DMS53 treated with DMSO at 0.1 percent for 48 hours (cell line): ENCODE measurements at regions not wholly inside any gene's neighbourhood (a gene's known extent, or its start where the extent isn't known, plus 50 kb on each side); places are given as distances from the start of the nearest gene placed in this dataset.
"Not testable (repeated sequence)": the region's sequence is repeated elsewhere in the genome, so short reads cannot be mapped to it uniquely, and the experiment has no call there.

Experiments used
- DNase-seq: peaks from one replicate; lab custom pipeline; 2025; ENCODE audit not compliant: unreplicated experiment; lab: John Stamatoyannopoulos, UW

- DNase-seq = no peak
These were observed 333.5 kb upstream of the EPHA6 start for GRCh38 chr3:96480881-96481280.

- DNase-seq = not testable (repeated sequence)
These were observed 331.2 kb upstream of the EPHA6 start for GRCh38 chr3:96483191-96483590.

GRCh38 chr3:96483781-96484180 lies 330.6 kb upstream of the EPHA6 start:
- no peak for DNase-seq

GRCh38 chr3:96488708-96489107 lies 325.7 kb upstream of the EPHA6 start:
- no peak for DNase-seq

- DNase-seq = no peak
These were observed 323.4 kb upstream of the EPHA6 start for GRCh38 chr3:96491023-96491422.

- no peak for DNase-seq
These were observed 322.5 kb upstream of the EPHA6 start for GRCh38 chr3:96491868-96492267.

GRCh38 chr3:96510334-96510733 lies 304.1 kb upstream of the EPHA6 start:
- no peak for DNase-seq

GRCh38 chr3:96537165-96537564 lies 277.2 kb upstream of the EPHA6 start:
- no peak for DNase-seq

GRCh38 chr3:96538186-96538585 lies 276.2 kb upstream of the EPHA6 start:
- no peak for DNase-seq

GRCh38 chr3:96548073-96548472 lies 266.3 kb upstream of the EPHA6 start:
- DNase-seq = no peak

- DNase-seq = no peak
These were observed 237.5 kb upstream of the EPHA6 start for GRCh38 chr3:96576935-96577334.

GRCh38 chr3:96584066-96584465 lies 230.3 kb upstream of the EPHA6 start:
- no peak for DNase-seq

GRCh38 chr3:96606865-96607264 lies 207.5 kb upstream of the EPHA6 start:
- not testable (repeated sequence) for DNase-seq

- no peak for DNase-seq
These were observed 194.9 kb upstream of the EPHA6 start for GRCh38 chr3:96619475-96619874.

GRCh38 chr3:96622878-96623277 lies 191.5 kb upstream of the EPHA6 start:
- DNase-seq = no peak

GRCh38 chr3:96631050-96631449 lies 183.3 kb upstream of the EPHA6 start:
- no peak for DNase-seq

- no peak for DNase-seq
These were observed 167.8 kb upstream of the EPHA6 start for GRCh38 chr3:96646596-96646995.

GRCh38 chr3:96657710-96658109 lies 156.7 kb upstream of the EPHA6 start:
- DNase-seq = no peak

GRCh38 chr3:96671861-96672595 lies 142.4 kb upstream of the EPHA6 start:
- not testable (repeated sequence) for DNase-seq

- DNase-seq = no peak
These were observed 137.2 kb upstream of the EPHA6 start for GRCh38 chr3:96677156-96677555.

- DNase-seq = no peak
These were observed 136.1 kb upstream of the EPHA6 start for GRCh38 chr3:96678325-96678724.

- no peak for DNase-seq
These were observed 113.8 kb upstream of the EPHA6 start for GRCh38 chr3:96700322-96701315.
